ENCODE measurements at regions not wholly inside any gene's neighbourhood (a gene's known extent, or its start where the extent isn't known, plus 50 kb on each side); places are given as distances from the start of the nearest gene placed in this dataset.

DNA sequence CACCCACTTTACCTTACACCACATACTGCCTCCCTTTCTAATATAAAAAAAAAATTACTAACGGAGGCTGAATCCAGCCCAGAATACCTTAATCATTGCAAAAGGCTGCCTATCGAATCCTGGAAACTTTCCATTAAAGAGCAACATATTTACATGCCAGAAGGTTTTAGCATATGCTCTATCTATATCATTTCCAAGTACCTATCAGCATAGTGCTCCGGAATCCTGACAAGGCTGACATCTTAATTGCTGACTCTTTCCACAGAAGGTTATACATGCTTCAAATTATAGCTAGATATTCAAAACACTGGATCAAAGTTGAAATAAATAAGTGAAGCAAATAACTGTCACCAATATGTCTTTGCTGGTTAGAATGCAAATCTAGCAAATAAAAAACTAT lies 170.9 kb upstream of the CDK1 start:
- TF ChIP-seq, protein P1, sequence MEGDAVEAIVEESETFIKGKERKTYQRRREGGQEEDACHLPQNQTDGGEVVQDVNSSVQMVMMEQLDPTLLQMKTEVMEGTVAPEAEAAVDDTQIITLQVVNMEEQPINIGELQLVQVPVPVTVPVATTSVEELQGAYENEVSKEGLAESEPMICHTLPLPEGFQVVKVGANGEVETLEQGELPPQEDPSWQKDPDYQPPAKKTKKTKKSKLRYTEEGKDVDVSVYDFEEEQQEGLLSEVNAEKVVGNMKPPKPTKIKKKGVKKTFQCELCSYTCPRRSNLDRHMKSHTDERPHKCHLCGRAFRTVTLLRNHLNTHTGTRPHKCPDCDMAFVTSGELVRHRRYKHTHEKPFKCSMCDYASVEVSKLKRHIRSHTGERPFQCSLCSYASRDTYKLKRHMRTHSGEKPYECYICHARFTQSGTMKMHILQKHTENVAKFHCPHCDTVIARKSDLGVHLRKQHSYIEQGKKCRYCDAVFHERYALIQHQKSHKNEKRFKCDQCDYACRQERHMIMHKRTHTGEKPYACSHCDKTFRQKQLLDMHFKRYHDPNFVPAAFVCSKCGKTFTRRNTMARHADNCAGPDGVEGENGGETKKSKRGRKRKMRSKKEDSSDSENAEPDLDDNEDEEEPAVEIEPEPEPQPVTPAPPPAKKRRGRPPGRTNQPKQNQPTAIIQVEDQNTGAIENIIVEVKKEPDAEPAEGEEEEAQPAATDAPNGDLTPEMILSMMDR (IDR thresholded peaks at IDR 0.05): no peak
- no peak for TF ChIP-seq POLR2A (IDR thresholded peaks at IDR 0.05)
